DOHH2 (cell line): ENCODE measurements at regions not wholly inside any gene's neighbourhood (a gene's known extent, or its start where the extent isn't known, plus 50 kb on each side); places are given as distances from the start of the nearest gene placed in this dataset.

Source experiments
- H3F3A ChIP-seq: fragments of 200-600 bp; sonication (generic), shearing (Covaris generic); 2 replicates; pipeline ENCODE4 v1.6.0; 2016; ENCODE audit warnings: antibody characterized with exemption, mild to moderate bottlenecking; ENCODE audit not compliant: control insufficient read depth, insufficient read depth
- H3K27ac ChIP-seq: fragments of 200-600 bp; sonication (generic); 2 replicates; pipeline ENCODE4 v1.5.1; 2014; ENCODE audit warnings: low read depth, mild to moderate bottlenecking, low read length, moderate library complexity
- H3K27me3 ChIP-seq: fragments of 200-600 bp; sonication (generic); 2 replicates; pipeline ENCODE4 v1.6.1; 2014; ENCODE audit warnings: mild to moderate bottlenecking, low read length, mixed read lengths; ENCODE audit not compliant: control insufficient read depth
- H3K36me3 ChIP-seq: fragments of 200-600 bp; sonication (generic); 2 replicates; pipeline ENCODE4 v1.6.1; 2014; ENCODE audit warnings: mild to moderate bottlenecking, low read length, moderate library complexity, mixed read lengths; ENCODE audit not compliant: control insufficient read depth
- H3K4me1 ChIP-seq: fragments of 200-600 bp; sonication (generic); 2 replicates; pipeline ENCODE4 v1.6.1; 2014; ENCODE audit warnings: mild to moderate bottlenecking, low read length, mixed read lengths; ENCODE audit not compliant: control insufficient read depth
- H3K4me2 ChIP-seq: fragments of 200-600 bp; sonication (generic); 2 replicates; pipeline ENCODE4 v1.6.0; 2014; ENCODE audit warnings: mild to moderate bottlenecking, low read length, moderate library complexity
- H3K4me3 ChIP-seq: fragments of 200-600 bp; sonication (generic); 2 replicates; pipeline ENCODE4 v1.5.1; 2014; ENCODE audit warnings: mild to moderate bottlenecking, low read length, mixed read lengths
- H3K79me2 ChIP-seq: fragments of 200-600 bp; sonication (generic); 2 replicates; pipeline ENCODE4 v1.6.1; 2014; ENCODE audit warnings: mild to moderate bottlenecking, low read length, mixed read lengths; ENCODE audit not compliant: control insufficient read depth
- H3K9me2 ChIP-seq: fragments of 200-600 bp; sonication (generic); replicated peaks from 2 replicates; pipeline ENCODE4 v1.6.1; 2014; ENCODE audit warnings: mild to moderate bottlenecking, low read length, mixed read lengths; ENCODE audit not compliant: control insufficient read depth
- H3K9me3 ChIP-seq: fragments of 200-600 bp; sonication (generic); 2 replicates; pipeline ENCODE4 v1.6.1; 2014; ENCODE audit warnings: antibody characterized with exemption, low read length, mixed read lengths; ENCODE audit not compliant: control insufficient read depth, insufficient read depth
- H4K20me1 ChIP-seq: fragments of 200-600 bp; sonication (generic); 2 replicates; pipeline ENCODE4 v1.6.0; 2014; ENCODE audit warnings: low read depth, mild to moderate bottlenecking, antibody characterized with exemption, low read length, moderate library complexity; ENCODE audit not compliant: control insufficient read depth, insufficient read depth
- CTCF ChIP-seq: fragments of 200-600 bp; sonication (generic); IDR thresholded peaks from one replicate; pipeline ENCODE4 v1.5.1; 2014; ENCODE audit warnings: antibody characterized with exemption, mild to moderate bottlenecking, low read depth, low read length; ENCODE audit not compliant: poor library complexity, severe bottlenecking
- EZH2phosphoT487 ChIP-seq: fragments of 200-600 bp; sonication (generic); IDR thresholded peaks from 2 replicates; pipeline ENCODE4 v1.6.1; 2017; ENCODE audit warnings: borderline replicate concordance, mild to moderate bottlenecking, antibody characterized with exemption, low read length, moderate library complexity, mixed read lengths

GRCh38 chr7:12477620-12478019 lies 74.0 kb upstream of the VWDE start:
- no peak overlapping the region for H3K27ac ChIP-seq
- H3K4me2 ChIP-seq, result no peak overlapping the region
- H3K79me2 ChIP-seq, result no peaks in the 10 kb centered on the region
- no peak overlapping the region for H3K4me3 ChIP-seq
- H3K36me3 ChIP-seq, result no peaks in the 10 kb centered on the region
- no peaks in the 10 kb centered on the region for H3K9me2 ChIP-seq
- H3K27me3 ChIP-seq, result 0 out of 2 replicates have a peak, but pooled peaks cover 2% of the 10 kb centered on the region
- no peaks in the 10 kb centered on the region for H4K20me1 ChIP-seq
- TF ChIP-seq CTCF (no peak), EZH2phosphoT487 (no peak)
- H3K9me3 ChIP-seq, result no peaks in the 10 kb centered on the region
- H3K4me1 ChIP-seq, result no peaks in the 10 kb centered on the region
- no peaks in the 10 kb centered on the region for H3F3A ChIP-seq

DNA sequence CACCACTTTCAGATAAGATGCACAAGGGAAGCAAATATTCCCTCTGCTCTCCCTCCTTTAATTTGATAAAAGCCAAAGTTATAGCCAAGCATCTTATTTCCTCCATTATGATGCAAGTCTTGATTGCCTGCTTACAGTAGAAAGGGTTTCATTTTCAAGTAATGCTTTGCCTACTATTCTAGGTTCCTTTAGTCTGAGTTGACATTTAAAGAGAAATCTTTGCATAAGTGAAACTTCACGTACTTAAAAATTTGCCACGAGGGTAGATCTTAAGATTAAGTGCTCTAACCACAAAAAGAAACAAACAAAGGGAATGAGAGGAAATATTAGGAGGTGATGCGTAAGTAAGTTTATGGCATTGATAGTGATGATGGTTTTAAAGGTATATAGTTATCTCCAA lies 78.1 kb upstream of the VWDE start:
- Histone ChIP-seq H3K4me3 (no peak overlapping the region), H4K20me1 (no peaks in the 10 kb centered on the region), H3K36me3 (no peaks in the 10 kb centered on the region), H3K4me2 (no peak overlapping the region), H3K79me2 (no peaks in the 10 kb centered on the region), H3F3A (no peaks in the 10 kb centered on the region), H3K9me3 (no peaks in the 10 kb centered on the region), H3K27ac (no peak overlapping the region), H3K4me1 (no peaks in the 10 kb centered on the region), H3K27me3 (0 out of 2 replicates have a peak, but pooled peaks cover 2% of the 10 kb centered on the region), H3K9me2 (no peaks in the 10 kb centered on the region)
- TF ChIP-seq EZH2phosphoT487, result no peak
- TF ChIP-seq CTCF, result no peak

DNA sequence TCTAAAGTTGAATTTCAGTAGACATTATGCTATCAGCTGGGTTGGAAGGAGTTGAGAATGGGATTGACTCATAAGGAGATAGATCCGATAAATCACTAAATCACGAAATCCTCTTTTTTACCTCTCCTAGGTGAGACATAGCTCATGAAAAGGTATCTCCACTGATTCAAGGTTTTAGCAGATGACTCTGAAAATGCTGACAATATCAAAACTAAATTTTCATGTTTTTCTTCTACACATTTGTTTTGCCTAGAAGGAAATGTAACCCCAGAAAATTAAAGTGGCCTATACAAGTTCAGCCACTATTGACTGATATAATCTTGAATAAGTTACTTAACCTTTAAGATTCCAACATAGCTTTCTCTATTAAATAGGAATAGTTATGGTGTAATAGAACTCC lies 82.2 kb upstream of the VWDE start:
- no peaks in the 10 kb centered on the region for H3K36me3 ChIP-seq
- H3K9me3 ChIP-seq, result no peaks in the 10 kb centered on the region
- 0 out of 2 replicates have a peak, but pooled peaks cover 2% of the 10 kb centered on the region for H3K27me3 ChIP-seq
- no peak overlapping the region for H3K27ac ChIP-seq
- H4K20me1 ChIP-seq, result no peaks in the 10 kb centered on the region
- no peaks in the 10 kb centered on the region for H3K9me2 ChIP-seq
- no peak overlapping the region for H3K4me3 ChIP-seq
- no peak for TF ChIP-seq EZH2phosphoT487
- no peak for TF ChIP-seq CTCF
- no peaks in the 10 kb centered on the region for H3K4me1 ChIP-seq
- no peak overlapping the region for H3K4me2 ChIP-seq
- H3K79me2 ChIP-seq, result no peaks in the 10 kb centered on the region
- H3F3A ChIP-seq, result no peaks in the 10 kb centered on the region

DNA sequence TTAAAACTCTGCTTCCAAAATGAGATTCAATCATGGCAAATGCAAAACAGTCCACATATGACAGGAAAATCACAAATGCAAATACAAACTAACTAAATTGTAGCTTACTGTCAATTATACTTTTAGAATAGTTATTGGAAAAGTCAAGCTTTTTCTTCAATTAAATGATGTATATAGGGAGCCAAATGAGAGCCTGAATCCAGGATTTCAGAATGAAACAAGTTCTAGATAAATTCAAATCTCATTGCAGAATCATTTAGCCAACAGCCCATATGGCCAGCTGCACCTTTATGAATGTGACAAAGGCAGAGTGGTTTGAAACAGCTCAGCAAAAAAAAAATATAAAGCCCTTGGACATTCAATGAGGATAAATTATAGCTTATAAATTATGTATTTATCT lies 82.2 kb upstream of the SCIN start:
- no peaks in the 10 kb centered on the region for H3K79me2 ChIP-seq
- no peaks in the 10 kb centered on the region for H3F3A ChIP-seq
- TF ChIP-seq EZH2phosphoT487, result no peak
- TF ChIP-seq CTCF, result no peak
- no peaks in the 10 kb centered on the region for H3K27me3 ChIP-seq
- H4K20me1 ChIP-seq, result no peaks in the 10 kb centered on the region
- H3K27ac ChIP-seq, result no peak overlapping the region
- H3K4me3 ChIP-seq, result no peak overlapping the region
- no peaks in the 10 kb centered on the region for H3K9me3 ChIP-seq
- no peak overlapping the region for H3K4me2 ChIP-seq
- H3K36me3 ChIP-seq, result no peaks in the 10 kb centered on the region
- no peaks in the 10 kb centered on the region for H3K4me1 ChIP-seq
- H3K9me2 ChIP-seq, result no peaks in the 10 kb centered on the region
